ENCODE measurements at regions not wholly inside any gene's neighbourhood (a gene's known extent, or its start where the extent isn't known, plus 50 kb on each side); places are given as distances from the start of the nearest gene placed in this dataset.
"Not testable (repeated sequence)": the region's sequence is repeated elsewhere in the genome, so short reads cannot be mapped to it uniquely, and the experiment has no call there.

GRCh38 chr5:1594357-1595106 lies 70.8 kb upstream of the LPCAT1 start:
- DNase-seq (ENCODE audit: low read depth, low spot score), result peak; percentile 93

GRCh38 chr5:1593903-1594356 lies 70.2 kb upstream of the LPCAT1 start:
- no peak for DNase-seq (ENCODE audit: low read depth, low spot score)

- not testable (repeated sequence) for DNase-seq (ENCODE audit: low read depth, low spot score)
Measured at GRCh38 chr5:1588071-1588694, 64.4 kb upstream of the LPCAT1 start.

GRCh38 chr5:1583081-1583875 lies 59.5 kb upstream of the LPCAT1 start:
- not testable (repeated sequence) for DNase-seq (ENCODE audit: low read depth, low spot score)

- DNase-seq (ENCODE audit: low read depth, low spot score), result not testable (repeated sequence)
Measured at GRCh38 chr5:1579389-1579788, 55.6 kb upstream of the LPCAT1 start.

GRCh38 chr5:1576851-1577250 lies 53.1 kb upstream of the LPCAT1 start:
- not testable (repeated sequence) for DNase-seq (ENCODE audit: low read depth, low spot score)

- DNase-seq (ENCODE audit: low read depth, low spot score), result not testable (repeated sequence)
Measured at GRCh38 chr5:1575991-1576714, 52.4 kb upstream of the LPCAT1 start.

GRCh38 chr5:1575491-1575890 lies 51.7 kb upstream of the LPCAT1 start:
- DNase-seq (ENCODE audit: low read depth, low spot score), result not testable (repeated sequence)

- DNase-seq (ENCODE audit: low read depth, low spot score), result not testable (repeated sequence)
Measured at GRCh38 chr5:1574023-1574318, 50.2 kb upstream of the LPCAT1 start.

- not testable (repeated sequence) for DNase-seq (ENCODE audit: low read depth, low spot score)
Measured at GRCh38 chr5:1573217-1574022, 49.7 kb upstream of the LPCAT1 start.

All from ELF-1 (cell line).